Choroid plexus epithelial cell (primary cell): ENCODE measurements at regions not wholly inside any gene's neighbourhood (a gene's known extent, or its start where the extent isn't known, plus 50 kb on each side); places are given as distances from the start of the nearest gene placed in this dataset.

ENCODE experiments used
- DNase-seq: peaks from one replicate; pipeline ENCODE4 v3.0.0-alpha.2; 2010; ENCODE audit warnings: low read depth
- H3K4me3 ChIP-seq: 2 replicates; pipeline ENCODE4 v1.5.1; 2011; ENCODE audit warnings: low read depth, mild to moderate bottlenecking, control low read depth, low read length, moderate library complexity
- CTCF ChIP-seq: conservative IDR thresholded peaks from 2 replicates; pipeline ENCODE4 v1.5.1; 2011; ENCODE audit warnings: low read depth, mild to moderate bottlenecking, control low read depth, inconsistent platforms, low read length, moderate library complexity

GRCh38 chr1:193539731-193540459 is 353.5 kb upstream of the B3GALT2 start:
- no peak for DNase-seq
- H3K4me3 ChIP-seq: no peak overlapping the region
- TF ChIP-seq CTCF: no peak

GRCh38 chr1:193538680-193539079 is 352.3 kb upstream of the B3GALT2 start:
- DNase-seq: no peak

GRCh38 chr1:193538003-193538354 is 351.6 kb upstream of the B3GALT2 start:
- no peak for DNase-seq
- TF ChIP-seq CTCF: no peak
- no peak overlapping the region for H3K4me3 ChIP-seq

More at GRCh38 chr1:193538680-193539079, 352.3 kb upstream of the B3GALT2 start:
- no peak for TF ChIP-seq CTCF
- no peak overlapping the region for H3K4me3 ChIP-seq

- no peak for TF ChIP-seq CTCF
- H3K4me3 ChIP-seq: no peak overlapping the region
- DNase-seq: no peak
These were observed 351.0 kb upstream of the B3GALT2 start for GRCh38 chr1:193537266-193538002.

GRCh38 chr1:193533853-193534252 is 347.4 kb upstream of the B3GALT2 start:
- H3K4me3 ChIP-seq: no peak overlapping the region
- DNase-seq: no peak
- TF ChIP-seq CTCF: no peak

- no peak overlapping the region for H3K4me3 ChIP-seq
- DNase-seq: no peak
- no peak for TF ChIP-seq CTCF
These were observed 339.7 kb upstream of the B3GALT2 start for GRCh38 chr1:193525917-193526710.
